Fibroblast of villous mesenchyme (primary cell): ENCODE measurements at regions not wholly inside any gene's neighbourhood (a gene's known extent, or its start where the extent isn't known, plus 50 kb on each side); places are given as distances from the start of the nearest gene placed in this dataset.

Source experiments
- DNase-seq: peaks from one replicate; pipeline ENCODE4 v3.0.0-alpha.2; 2010; ENCODE audit warnings: low read depth
- H3K4me3 ChIP-seq: 2 replicates; pipeline ENCODE4 v1.5.1; 2011; ENCODE audit warnings: low read depth, mild to moderate bottlenecking, low read length
- TF ChIP-seq, protein P1 (sequence below): IDR thresholded peaks from 2 replicates; pipeline ENCODE4 v1.5.1; 2012; ENCODE audit warnings: low read depth, mild to moderate bottlenecking, low read length; ENCODE audit not compliant: insufficient read depth

GRCh38 chr11:81224396-81224795 is 1509.3 kb downstream of the FAM181B start:
- peak; percentile 5 for DNase-seq
- H3K4me3 ChIP-seq, result no peak overlapping the region
- TF ChIP-seq, protein P1, sequence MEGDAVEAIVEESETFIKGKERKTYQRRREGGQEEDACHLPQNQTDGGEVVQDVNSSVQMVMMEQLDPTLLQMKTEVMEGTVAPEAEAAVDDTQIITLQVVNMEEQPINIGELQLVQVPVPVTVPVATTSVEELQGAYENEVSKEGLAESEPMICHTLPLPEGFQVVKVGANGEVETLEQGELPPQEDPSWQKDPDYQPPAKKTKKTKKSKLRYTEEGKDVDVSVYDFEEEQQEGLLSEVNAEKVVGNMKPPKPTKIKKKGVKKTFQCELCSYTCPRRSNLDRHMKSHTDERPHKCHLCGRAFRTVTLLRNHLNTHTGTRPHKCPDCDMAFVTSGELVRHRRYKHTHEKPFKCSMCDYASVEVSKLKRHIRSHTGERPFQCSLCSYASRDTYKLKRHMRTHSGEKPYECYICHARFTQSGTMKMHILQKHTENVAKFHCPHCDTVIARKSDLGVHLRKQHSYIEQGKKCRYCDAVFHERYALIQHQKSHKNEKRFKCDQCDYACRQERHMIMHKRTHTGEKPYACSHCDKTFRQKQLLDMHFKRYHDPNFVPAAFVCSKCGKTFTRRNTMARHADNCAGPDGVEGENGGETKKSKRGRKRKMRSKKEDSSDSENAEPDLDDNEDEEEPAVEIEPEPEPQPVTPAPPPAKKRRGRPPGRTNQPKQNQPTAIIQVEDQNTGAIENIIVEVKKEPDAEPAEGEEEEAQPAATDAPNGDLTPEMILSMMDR, result no peak

DNA sequence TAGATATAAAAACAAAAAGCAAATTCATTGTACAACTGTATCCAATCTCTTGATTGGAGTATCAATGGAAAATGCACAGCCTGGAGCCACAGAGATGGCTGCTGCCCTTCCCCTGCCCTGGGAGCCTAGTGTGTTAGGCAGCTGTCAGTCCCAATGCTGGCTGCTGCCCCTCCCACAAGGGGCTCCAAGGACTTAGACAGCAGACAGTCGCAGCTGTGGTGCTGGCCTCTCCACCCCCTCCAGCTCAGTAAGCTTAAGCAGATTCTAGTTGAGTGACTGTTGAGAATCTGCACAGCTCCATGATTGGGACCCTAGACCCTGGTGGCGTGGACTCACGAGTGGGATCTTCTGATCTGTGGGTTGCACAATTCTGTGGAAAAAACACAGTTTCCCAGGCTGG is 1511.2 kb downstream of the FAM181B start:
- no peak overlapping the region for H3K4me3 ChIP-seq
- no peak for DNase-seq
- TF ChIP-seq, protein P1, result no peak

DNA sequence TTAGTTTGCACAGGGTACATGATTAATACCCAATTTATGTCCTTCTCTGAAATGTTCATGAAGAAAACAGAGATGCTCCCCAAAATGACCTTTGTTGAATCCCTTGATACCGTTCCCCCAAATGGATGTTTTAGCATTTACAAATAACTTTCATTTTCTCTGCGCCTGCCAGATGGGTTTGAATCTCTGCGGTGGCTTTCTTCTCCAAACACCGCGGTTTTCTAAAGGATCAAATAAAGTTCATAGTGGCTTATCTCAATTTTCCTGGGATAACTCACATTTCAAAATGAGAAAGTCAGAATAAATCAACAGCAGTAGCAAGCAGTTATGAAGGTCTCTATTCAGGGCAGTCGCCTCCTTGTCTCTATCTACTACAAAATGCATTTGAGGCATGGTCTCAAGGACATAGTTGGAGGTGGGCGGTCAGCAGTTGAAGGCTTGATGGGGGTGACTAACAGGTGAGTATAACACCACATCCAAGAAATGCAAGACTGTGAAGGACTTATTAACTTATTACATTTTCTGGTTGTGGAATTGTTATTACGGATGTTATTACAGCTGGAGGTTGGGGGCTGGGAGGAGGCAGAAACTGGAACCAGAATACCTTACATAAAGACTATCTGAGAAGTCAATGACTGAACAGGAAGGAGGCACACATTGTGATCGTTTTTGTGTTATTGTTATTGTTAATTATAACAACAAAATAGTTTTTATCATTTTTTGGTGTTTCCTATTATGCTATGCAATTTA is 1513.3 kb downstream of the FAM181B start:
- H3K4me3 ChIP-seq, result no peak overlapping the region
- DNase-seq, result no peak
- TF ChIP-seq, protein P1, result no peak

GRCh38 chr11:81219661-81220060 is 1514.0 kb downstream of the FAM181B start:
- no peak for DNase-seq
- TF ChIP-seq, protein P1, result no peak
- no peak overlapping the region for H3K4me3 ChIP-seq

DNA sequence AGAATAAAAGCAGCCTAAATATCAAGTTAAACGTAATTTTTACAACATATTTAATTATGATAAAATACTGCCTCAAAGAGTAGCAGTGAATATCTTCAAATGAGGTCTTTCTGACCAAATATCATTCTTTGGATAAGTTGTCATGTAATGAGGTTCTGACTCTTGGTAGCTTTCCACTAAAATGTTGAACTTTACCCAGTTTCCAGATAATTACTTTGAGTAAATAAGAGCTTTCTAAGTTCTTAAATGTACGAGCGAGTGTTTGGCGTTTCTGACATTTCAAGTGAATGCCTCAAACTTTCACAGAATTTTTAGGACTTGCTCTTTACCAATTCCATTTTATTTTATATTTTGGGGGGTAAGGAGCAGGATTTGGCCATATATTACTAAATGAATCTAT is 1515.2 kb downstream of the FAM181B start:
- H3K4me3 ChIP-seq, result no peak overlapping the region
- DNase-seq, result no peak
- TF ChIP-seq, protein P1, result no peak

DNA sequence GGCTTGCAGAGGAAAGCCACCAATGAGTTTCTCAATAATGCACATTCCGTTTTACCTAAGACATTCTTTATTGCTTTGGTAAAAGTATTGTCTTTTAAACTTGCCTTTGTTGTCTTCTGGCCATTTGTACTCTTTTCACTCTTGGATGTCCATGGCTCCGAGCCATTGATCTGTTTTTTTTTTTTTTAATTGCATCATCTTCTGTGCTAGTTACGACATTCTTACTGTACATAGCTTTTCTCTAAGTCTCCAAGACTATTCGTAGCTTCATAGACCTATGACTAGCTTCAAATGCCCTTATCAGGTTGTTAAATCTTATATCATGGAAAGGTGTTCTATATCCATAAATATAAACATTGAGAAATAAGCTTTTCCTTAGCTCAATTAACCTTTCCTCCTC is 1522.6 kb downstream of the FAM181B start:
- H3K4me3 ChIP-seq, result no peak overlapping the region
- TF ChIP-seq, protein P1, result no peak
- DNase-seq, result no peak

GRCh38 chr11:81207421-81208054 is 1526.1 kb downstream of the FAM181B start:
- no peak overlapping the region for H3K4me3 ChIP-seq
- TF ChIP-seq, protein P1, result no peak
- no peak for DNase-seq
